ENCODE measurements at regions not wholly inside any gene's neighbourhood (a gene's known extent, or its start where the extent isn't known, plus 50 kb on each side); places are given as distances from the start of the nearest gene placed in this dataset.
"Not testable (repeated sequence)": the region's sequence is repeated elsewhere in the genome, so short reads cannot be mapped to it uniquely, and the experiment has no call there.

- H3K36me3 Mint-ChIP-seq: no peaks in the 10 kb centered on the region
- no peaks in the 10 kb centered on the region for H3K27me3 Mint-ChIP-seq
- no peak overlapping the region for H3K27ac Mint-ChIP-seq
- H3K4me1 Mint-ChIP-seq: no peaks in the 10 kb centered on the region
- no peaks in the 10 kb centered on the region for H3K9me3 Mint-ChIP-seq
- no peak for DNase-seq
- H3K4me3 Mint-ChIP-seq: no peak overlapping the region
Observed at GRCh38 chr7:19560111-19560883, 148.5 kb downstream of the POLR1F start.

DNA sequence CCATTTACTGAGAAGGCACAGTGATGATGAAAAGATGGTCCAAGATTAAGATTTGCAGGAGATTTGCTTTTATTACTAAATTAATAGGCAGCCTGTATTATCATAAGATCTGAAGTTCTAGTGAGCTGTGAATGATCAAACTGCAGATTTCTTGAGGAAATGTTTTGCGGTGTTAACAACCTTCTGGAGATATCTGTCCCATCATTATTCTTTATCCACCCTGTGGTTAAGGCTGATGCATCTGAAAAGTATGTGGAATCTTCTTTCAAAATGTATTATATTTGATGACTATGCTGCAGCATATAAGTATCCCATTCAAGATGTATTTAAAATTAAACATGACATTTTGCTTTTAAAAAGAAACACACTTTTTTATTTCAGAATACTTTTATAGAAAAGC, 150.3 kb downstream of the POLR1F start:
- H3K27ac Mint-ChIP-seq: no peak overlapping the region
- no peaks in the 10 kb centered on the region for H3K9me3 Mint-ChIP-seq
- H3K27me3 Mint-ChIP-seq: no peaks in the 10 kb centered on the region
- H3K4me3 Mint-ChIP-seq: no peak overlapping the region
- no peaks in the 10 kb centered on the region for H3K4me1 Mint-ChIP-seq
- DNase-seq: no peak
- H3K36me3 Mint-ChIP-seq: no peaks in the 10 kb centered on the region

DNA sequence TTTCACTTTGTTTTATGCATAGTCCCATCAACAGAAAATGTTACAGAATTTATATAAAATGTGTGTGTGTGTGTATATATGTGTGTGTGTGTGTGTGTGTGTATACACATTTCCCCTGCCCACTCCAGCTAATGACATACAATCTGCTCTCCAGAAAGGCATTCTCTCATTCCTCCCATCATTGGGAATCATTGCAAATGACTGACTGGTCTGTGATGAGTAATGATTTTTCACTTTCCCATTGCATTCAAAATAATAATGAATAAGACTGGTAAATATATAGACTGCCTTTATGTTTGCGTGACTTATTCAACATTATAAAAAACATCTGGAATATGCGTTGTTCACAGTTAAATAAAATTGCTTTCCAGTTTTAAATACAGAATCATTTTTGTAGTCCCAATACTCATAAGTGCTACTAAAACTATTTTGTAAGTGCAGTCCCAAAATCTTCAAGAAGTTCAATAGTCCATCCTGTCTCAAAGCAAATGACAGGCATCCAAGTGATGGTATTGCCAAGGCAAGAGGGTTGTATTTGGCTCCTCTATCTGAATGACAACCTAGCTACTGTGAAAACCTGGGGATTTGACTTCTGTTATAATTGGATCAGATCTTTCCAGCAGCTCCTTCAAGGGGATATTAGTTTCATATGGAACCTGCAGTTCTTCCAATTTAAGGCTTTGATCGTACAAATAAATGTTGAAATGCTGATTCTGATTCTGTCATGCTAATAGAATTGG, 150.9 kb downstream of the POLR1F start:
- no peak for DNase-seq
- no peak overlapping the region for H3K27ac Mint-ChIP-seq
- no peak overlapping the region for H3K4me3 Mint-ChIP-seq
- H3K27me3 Mint-ChIP-seq: no peaks in the 10 kb centered on the region
- H3K9me3 Mint-ChIP-seq: no peaks in the 10 kb centered on the region
- no peaks in the 10 kb centered on the region for H3K4me1 Mint-ChIP-seq
- no peaks in the 10 kb centered on the region for H3K36me3 Mint-ChIP-seq

GRCh38 chr7:19554581-19554980, 154.3 kb downstream of the POLR1F start:
- Mint-ChIP-seq H3K4me3 (no peak overlapping the region), H3K27ac (no peak overlapping the region), H3K9me3 (no peaks in the 10 kb centered on the region), H3K4me1 (no peaks in the 10 kb centered on the region), H3K36me3 (no peaks in the 10 kb centered on the region), H3K27me3 (no peaks in the 10 kb centered on the region)
- DNase-seq: no peak

DNA sequence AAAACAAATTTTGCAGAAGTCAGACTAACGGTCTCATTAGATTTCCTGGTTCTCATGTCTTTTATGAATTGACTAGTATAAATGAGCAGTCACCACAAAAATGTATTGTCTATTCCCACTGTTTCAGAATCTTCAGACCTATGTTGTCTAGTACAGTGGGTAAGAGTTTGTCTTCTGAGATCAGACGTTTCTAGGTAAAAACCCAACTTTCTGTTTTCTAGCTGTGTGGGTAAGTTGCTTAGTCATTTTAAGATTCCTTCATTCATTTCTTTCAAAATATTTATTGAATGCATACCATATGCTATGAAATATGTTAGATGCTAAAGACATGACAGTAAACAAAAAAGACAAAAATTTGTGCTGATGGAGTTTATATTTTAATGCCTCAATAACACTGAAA, 156.3 kb downstream of the POLR1F start:
- Mint-ChIP-seq H3K27ac (no peak overlapping the region), H3K27me3 (no peaks in the 10 kb centered on the region), H3K9me3 (no peaks in the 10 kb centered on the region), H3K4me3 (no peak overlapping the region), H3K4me1 (no peaks in the 10 kb centered on the region), H3K36me3 (no peaks in the 10 kb centered on the region)
- DNase-seq: no peak

- not testable (repeated sequence) for H3K9me3 Mint-ChIP-seq, H3K36me3 Mint-ChIP-seq, H3K4me3 Mint-ChIP-seq, H3K4me1 Mint-ChIP-seq, H3K27ac Mint-ChIP-seq, H3K27me3 Mint-ChIP-seq, DNase-seq
Observed at GRCh38 chr7:19549246-19549645, 159.6 kb downstream of the POLR1F start.

DNA sequence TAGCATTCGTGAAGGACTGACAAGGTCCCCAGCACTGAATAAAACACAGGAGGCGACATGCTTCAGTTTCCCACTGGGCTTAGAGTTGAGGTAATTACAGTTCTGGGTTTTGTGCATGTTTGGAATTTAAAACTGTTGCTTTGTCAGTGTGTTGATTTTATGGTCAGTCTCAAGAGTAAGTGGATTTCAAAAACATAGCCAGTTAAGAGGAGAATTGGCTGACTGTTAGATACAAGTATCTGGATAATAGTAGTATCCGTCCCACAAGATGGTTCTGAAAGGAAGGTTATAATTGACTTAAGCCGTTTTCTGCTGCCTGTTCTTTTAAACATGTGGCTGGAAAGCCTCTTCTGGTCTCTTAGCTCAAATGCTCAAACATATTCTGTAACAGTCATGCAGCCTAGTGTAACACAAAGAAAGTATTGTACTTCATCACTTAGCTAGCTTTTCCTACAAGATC, 170.9 kb downstream of the POLR1F start:
- no peak overlapping the region for H3K4me3 Mint-ChIP-seq
- H3K36me3 Mint-ChIP-seq: no peaks in the 10 kb centered on the region
- no peaks in the 10 kb centered on the region for H3K27me3 Mint-ChIP-seq
- H3K9me3 Mint-ChIP-seq: peaks cover 6% of the 10 kb centered on the region
- DNase-seq: no peak
- H3K27ac Mint-ChIP-seq: no peak overlapping the region
- no peaks in the 10 kb centered on the region for H3K4me1 Mint-ChIP-seq

DNA sequence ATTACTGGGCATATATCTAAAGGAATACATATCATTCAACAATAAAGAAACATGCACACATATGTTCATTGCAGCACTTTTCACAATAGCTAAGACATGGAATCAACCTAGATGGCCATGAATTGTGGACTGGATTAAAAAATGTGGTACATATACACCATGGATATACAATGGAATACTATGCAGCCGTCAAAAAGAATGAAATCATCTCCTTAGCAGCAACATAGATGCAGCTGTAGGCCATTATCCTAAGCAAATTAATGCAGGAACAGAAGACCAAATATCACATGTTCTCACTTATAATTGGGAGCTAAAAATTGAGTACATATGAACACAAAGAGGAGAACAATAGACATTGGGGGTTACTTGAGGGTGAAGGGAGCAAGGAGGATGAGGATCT, 175.6 kb downstream of the POLR1F start:
- no peak overlapping the region for H3K27ac Mint-ChIP-seq
- no peaks in the 10 kb centered on the region for H3K27me3 Mint-ChIP-seq
- no peak for DNase-seq
- no peaks in the 10 kb centered on the region for H3K4me1 Mint-ChIP-seq
- H3K36me3 Mint-ChIP-seq: no peaks in the 10 kb centered on the region
- H3K9me3 Mint-ChIP-seq: peaks cover 4% of the 10 kb centered on the region
- H3K4me3 Mint-ChIP-seq: no peak overlapping the region

GRCh38 chr7:19530852-19531251, 178.0 kb downstream of the POLR1F start:
- no peaks in the 10 kb centered on the region for H3K4me1 Mint-ChIP-seq
- H3K27me3 Mint-ChIP-seq: no peaks in the 10 kb centered on the region
- no peak overlapping the region for H3K4me3 Mint-ChIP-seq
- no peak overlapping the region for H3K27ac Mint-ChIP-seq
- H3K9me3 Mint-ChIP-seq: peaks cover 4% of the 10 kb centered on the region
- no peak for DNase-seq
- H3K36me3 Mint-ChIP-seq: no peaks in the 10 kb centered on the region

DNA sequence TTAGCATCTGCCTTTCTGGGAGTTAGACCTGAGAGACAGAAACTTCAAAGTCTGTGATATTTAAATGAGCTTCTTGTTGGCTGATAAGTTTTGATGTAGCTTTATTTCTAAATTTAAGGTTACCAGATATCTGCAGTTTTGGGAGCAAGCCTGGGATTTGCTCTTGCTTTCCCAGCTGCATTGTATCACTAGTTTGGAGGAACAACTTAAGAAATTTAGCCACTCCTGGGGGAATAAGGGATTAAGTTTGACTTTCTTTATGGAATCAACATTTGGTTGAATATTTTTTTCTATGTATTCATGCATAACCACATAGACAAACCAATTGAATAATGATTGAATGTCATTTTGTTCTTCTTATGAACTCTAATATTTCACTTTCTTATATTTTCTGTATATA, 178.6 kb downstream of the POLR1F start:
- Mint-ChIP-seq H3K36me3 (no peaks in the 10 kb centered on the region), H3K9me3 (peaks cover 3% of the 10 kb centered on the region), H3K4me3 (no peak overlapping the region), H3K4me1 (no peaks in the 10 kb centered on the region), H3K27me3 (no peaks in the 10 kb centered on the region), H3K27ac (no peak overlapping the region)
- no peak for DNase-seq

DNA sequence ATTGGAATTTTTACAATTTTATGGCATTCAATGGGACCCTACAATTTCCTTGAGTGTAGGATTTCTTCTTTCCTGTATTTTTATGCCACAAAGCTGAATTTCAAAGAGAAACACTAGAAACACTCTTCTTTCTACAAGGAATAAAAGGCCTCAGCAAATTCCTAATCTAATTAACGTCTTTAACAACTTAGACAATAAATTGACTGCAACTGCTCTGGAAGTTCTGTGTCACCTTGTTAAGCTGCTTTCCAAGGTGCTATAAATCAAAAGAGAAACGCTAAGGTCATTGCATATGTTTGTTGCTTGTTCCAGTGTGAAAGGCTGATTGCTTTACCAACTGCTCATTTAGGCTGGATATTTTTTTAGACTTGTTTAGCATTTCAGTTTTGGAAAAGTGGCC, 182.2 kb downstream of the POLR1F start:
- H3K4me1 Mint-ChIP-seq: no peaks in the 10 kb centered on the region
- H3K9me3 Mint-ChIP-seq: no peaks in the 10 kb centered on the region
- no peak overlapping the region for H3K27ac Mint-ChIP-seq
- H3K4me3 Mint-ChIP-seq: no peak overlapping the region
- H3K36me3 Mint-ChIP-seq: no peaks in the 10 kb centered on the region
- H3K27me3 Mint-ChIP-seq: no peaks in the 10 kb centered on the region
- DNase-seq: no peak

DNA sequence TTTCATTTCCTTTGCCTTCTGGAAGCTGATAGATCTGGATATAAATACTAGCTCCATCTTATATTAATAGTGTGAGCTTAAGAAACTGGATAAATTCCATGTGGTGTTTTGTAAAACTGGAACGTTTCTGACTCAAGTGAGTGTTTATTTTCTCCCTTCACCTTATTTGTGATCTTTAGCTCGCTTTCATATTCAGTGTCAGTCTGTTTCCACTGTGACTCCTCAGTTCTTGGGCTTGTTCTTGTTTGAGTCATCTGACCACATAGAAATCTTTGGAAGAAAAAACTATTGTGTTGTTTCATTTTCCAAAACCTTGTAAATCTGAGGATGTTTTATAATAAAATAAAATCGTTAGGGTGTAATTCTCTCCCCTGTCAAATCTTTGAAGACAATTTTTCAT, 186.4 kb downstream of the POLR1F start:
- H3K9me3 Mint-ChIP-seq: peaks cover 2% of the 10 kb centered on the region

DNA sequence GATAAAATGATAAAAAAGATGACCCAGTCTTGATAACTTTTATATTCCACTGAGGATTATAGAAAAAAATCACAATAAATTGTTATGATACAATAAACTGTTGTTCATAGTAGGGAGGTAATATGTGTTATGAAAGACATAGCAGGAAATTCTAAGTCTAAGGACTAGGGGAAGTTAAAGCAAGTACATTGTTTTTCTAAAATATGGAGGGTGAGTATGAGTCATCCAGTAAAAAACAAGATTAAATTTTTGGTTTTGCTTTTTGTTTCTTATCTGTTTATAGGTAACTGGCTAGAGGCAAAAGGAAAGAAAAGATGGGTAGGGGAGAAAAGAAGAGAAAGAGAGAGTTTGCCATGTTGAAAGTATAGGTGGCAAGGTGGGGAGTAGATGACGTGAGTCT, 188.4 kb downstream of the POLR1F start:
- peaks cover 2% of the 10 kb centered on the region for H3K9me3 Mint-ChIP-seq
- no peaks in the 10 kb centered on the region for H3K36me3 Mint-ChIP-seq
- H3K4me3 Mint-ChIP-seq: no peak overlapping the region
- DNase-seq: no peak
- H3K4me1 Mint-ChIP-seq: no peaks in the 10 kb centered on the region
- no peaks in the 10 kb centered on the region for H3K27me3 Mint-ChIP-seq
- H3K27ac Mint-ChIP-seq: no peak overlapping the region

More for the DNA sequence above, 186.4 kb downstream of the POLR1F start:
- DNase-seq: no peak
- no peaks in the 10 kb centered on the region for H3K4me1 Mint-ChIP-seq
- H3K27ac Mint-ChIP-seq: no peak overlapping the region
- H3K4me3 Mint-ChIP-seq: no peak overlapping the region
- H3K27me3 Mint-ChIP-seq: no peaks in the 10 kb centered on the region
- H3K36me3 Mint-ChIP-seq: no peaks in the 10 kb centered on the region

DNA sequence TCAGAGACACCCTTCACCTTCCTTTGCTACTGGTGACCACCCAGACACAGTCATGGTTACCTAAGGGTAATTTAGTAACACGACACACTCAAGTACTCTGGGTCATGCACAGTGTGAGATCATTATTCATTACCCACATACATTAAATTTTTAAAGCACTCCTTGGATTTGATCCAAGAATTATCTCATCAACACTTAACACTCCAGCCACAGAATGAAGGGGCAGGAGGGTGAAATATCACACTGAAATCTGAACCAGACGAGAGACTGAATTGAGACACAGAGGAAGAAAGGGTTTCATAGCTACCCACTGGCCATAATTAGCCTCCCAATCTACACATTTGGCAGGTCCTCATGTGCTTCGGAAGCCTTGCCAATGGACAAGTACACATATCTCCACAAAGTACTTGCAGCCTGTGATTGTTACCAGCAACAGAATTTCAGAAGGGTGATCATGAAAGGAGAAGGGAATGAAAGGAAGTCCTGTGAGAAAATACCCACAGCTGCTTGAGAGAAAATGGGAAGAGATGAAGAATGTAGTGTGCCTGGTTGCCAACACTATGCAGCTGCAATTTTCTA, 189.3 kb downstream of the POLR1F start:
- Mint-ChIP-seq H3K27ac (no peak overlapping the region), H3K36me3 (no peaks in the 10 kb centered on the region), H3K9me3 (peaks cover 2% of the 10 kb centered on the region), H3K4me3 (no peak overlapping the region), H3K4me1 (no peaks in the 10 kb centered on the region), H3K27me3 (no peaks in the 10 kb centered on the region)
- DNase-seq: no peak

DNA sequence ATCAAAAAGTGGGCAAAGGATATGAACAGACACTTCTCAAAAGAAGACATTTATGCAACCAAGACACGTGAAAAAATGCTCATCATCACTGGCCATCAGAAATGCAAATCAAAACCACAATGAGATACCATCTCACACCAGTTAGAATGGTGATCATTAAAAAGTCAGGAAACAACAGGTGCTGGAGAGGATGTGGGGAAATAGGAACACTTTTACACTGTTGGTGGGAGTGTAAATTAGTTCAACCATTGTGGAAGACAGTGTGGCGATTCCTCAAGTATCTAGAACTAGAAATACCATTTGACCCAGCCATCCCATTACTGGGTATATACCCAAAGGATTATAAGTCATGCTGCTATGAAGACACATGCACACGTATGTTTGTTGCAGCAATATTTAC, 191.3 kb downstream of the POLR1F start:
- not testable (repeated sequence) for H3K4me3 Mint-ChIP-seq, H3K36me3 Mint-ChIP-seq, H3K4me1 Mint-ChIP-seq, H3K27ac Mint-ChIP-seq, DNase-seq, H3K9me3 Mint-ChIP-seq, H3K27me3 Mint-ChIP-seq

GRCh38 chr7:19508821-19509220, 200.0 kb downstream of the POLR1F start:
- H3K27ac Mint-ChIP-seq: no peak overlapping the region
- no peaks in the 10 kb centered on the region for H3K9me3 Mint-ChIP-seq
- DNase-seq: no peak
- no peaks in the 10 kb centered on the region for H3K27me3 Mint-ChIP-seq
- H3K4me3 Mint-ChIP-seq: no peak overlapping the region
- no peaks in the 10 kb centered on the region for H3K36me3 Mint-ChIP-seq
- no peaks in the 10 kb centered on the region for H3K4me1 Mint-ChIP-seq
